SK-N-SH treated with all-trans-retinoic acid at 6 μM for 48 hours (cell line): ENCODE measurements at regions not wholly inside any gene's neighbourhood (a gene's known extent, or its start where the extent isn't known, plus 50 kb on each side); places are given as distances from the start of the nearest gene placed in this dataset.

Experiments used
- ATAC-seq: fragments of 200-7000 bp; cut with Tn5 transposase; 3 replicates; pipeline ENCODE4 v1.9.1; 2020; ENCODE audit warnings: mild to moderate bottlenecking, moderate library complexity
- ARNTL ChIP-seq: fragments of 450-650 bp; formaldehyde crosslinking; IDR thresholded peaks from 2 replicates; pipeline ENCODE4 v1.5.0; 2020; ENCODE audit warnings: low read depth, mild to moderate bottlenecking, moderate library complexity, borderline replicate concordance
- BACH2 ChIP-seq: fragments of 250-450 bp; sonication (Bioruptor Pico); IDR thresholded peaks from 2 replicates; pipeline ENCODE4 v1.9.0; 2021; ENCODE audit warnings: mild to moderate bottlenecking, borderline replicate concordance
- CSDC2 ChIP-seq: fragments of 250-450 bp; sonication (Bioruptor Pico); IDR thresholded peaks from 2 replicates; pipeline ENCODE4 v1.5.0; 2020; ENCODE audit warnings: mild to moderate bottlenecking, moderate library complexity
- ESRRG ChIP-seq: fragments of 250-450 bp; sonication (Bioruptor Pico); IDR thresholded peaks from 2 replicates; pipeline ENCODE4 v1.6.1; 2021; ENCODE audit warnings: mild to moderate bottlenecking
- GLIS3 ChIP-seq: fragments of 250-450 bp; sonication (Bioruptor Pico); IDR thresholded peaks from 2 replicates; pipeline ENCODE4 v1.5.0; 2020; ENCODE audit warnings: mild to moderate bottlenecking, moderate library complexity
- ISL1 ChIP-seq: fragments of 250-450 bp; sonication (Bioruptor Pico); IDR thresholded peaks from 2 replicates; pipeline ENCODE4 v2.1.2; 2022; ENCODE audit warnings: mild to moderate bottlenecking, moderate library complexity
- PPARA ChIP-seq: fragments of 250-450 bp; sonication (Bioruptor Pico); IDR thresholded peaks from 2 replicates; pipeline ENCODE4 v1.5.0; 2020; ENCODE audit warnings: mild to moderate bottlenecking, borderline replicate concordance
- SNAI2 ChIP-seq: fragments of 250-450 bp; sonication (Bioruptor Pico); IDR thresholded peaks from 2 replicates; pipeline ENCODE4 v1.5.0; 2020; ENCODE audit warnings: mild to moderate bottlenecking, moderate library complexity
- TCF4 ChIP-seq: fragments of 250-450 bp; sonication (Bioruptor Pico); IDR thresholded peaks from 2 replicates; pipeline ENCODE4 v1.8.0; 2021; ENCODE audit warnings: mild to moderate bottlenecking, moderate library complexity, borderline replicate concordance
- TOX ChIP-seq: fragments of 250-450 bp; sonication (Bioruptor Pico); IDR thresholded peaks from 2 replicates; pipeline ENCODE4 v1.8.0; 2021; ENCODE audit warnings: mild to moderate bottlenecking, moderate library complexity, borderline replicate concordance
- ZC3H10 ChIP-seq: fragments of 250-450 bp; sonication (Bioruptor Pico); IDR thresholded peaks from 2 replicates; pipeline ENCODE4 v1.5.1; 2021; ENCODE audit warnings: mild to moderate bottlenecking, moderate library complexity
- ZFP3 ChIP-seq: fragments of 250-450 bp; sonication (Bioruptor Pico); IDR thresholded peaks from 2 replicates; pipeline ENCODE4 v1.5.0; 2020; ENCODE audit warnings: mild to moderate bottlenecking, moderate library complexity
- ZFP30 ChIP-seq: fragments of 450-650 bp; formaldehyde crosslinking; IDR thresholded peaks from 2 replicates; pipeline ENCODE4 v1.5.0; 2022; ENCODE audit warnings: mild to moderate bottlenecking, moderate library complexity
- ZNF565 ChIP-seq: fragments of 450-650 bp; formaldehyde crosslinking; conservative IDR thresholded peaks from 2 replicates; pipeline ENCODE4 v1.5.0; 2020; ENCODE audit warnings: low read depth, mild to moderate bottlenecking, moderate library complexity
- ZNF70 ChIP-seq: fragments of 450-650 bp; formaldehyde crosslinking; IDR thresholded peaks from 2 replicates; pipeline ENCODE4 v1.5.0; 2020; ENCODE audit warnings: mild to moderate bottlenecking, moderate library complexity
- ZNF8 ChIP-seq: fragments of 450-650 bp; formaldehyde crosslinking; IDR thresholded peaks from 2 replicates; pipeline ENCODE4 v1.5.0; 2020; ENCODE audit warnings: mild to moderate bottlenecking, moderate library complexity
- TF ChIP-seq, protein P1 (sequence below): fragments of 250-450 bp; sonication (Bioruptor Pico); IDR thresholded peaks from 2 replicates; pipeline ENCODE4 v1.5.0; 2020; ENCODE audit warnings: mild to moderate bottlenecking, moderate library complexity
- TF ChIP-seq, protein P2 (sequence below): fragments of 250-450 bp; sonication (Bioruptor Pico); IDR thresholded peaks from 2 replicates; pipeline ENCODE4 v1.5.1; 2021; ENCODE audit warnings: mild to moderate bottlenecking, moderate library complexity
- TF ChIP-seq, protein P3 (sequence below): fragments of 250-450 bp; sonication (Bioruptor Pico); IDR thresholded peaks from 2 replicates; pipeline ENCODE4 v1.5.1; 2020; ENCODE audit warnings: low read depth, mild to moderate bottlenecking, moderate library complexity
- TF ChIP-seq, protein P4 (sequence below): fragments of 250-450 bp; sonication (Bioruptor Pico); IDR thresholded peaks from 2 replicates; pipeline ENCODE4 v1.8.0; 2020; ENCODE audit warnings: mild to moderate bottlenecking, moderate library complexity, borderline replicate concordance
- TF ChIP-seq, protein P5 (sequence below): fragments of 250-450 bp; sonication (Bioruptor Pico); IDR thresholded peaks from 2 replicates; pipeline ENCODE4 v1.8.0; 2021; ENCODE audit warnings: low read depth, mild to moderate bottlenecking, moderate library complexity, borderline replicate concordance

- TF ChIP-seq SNAI2 (CRISPR knock-in tag) (no peak), CSDC2 (CRISPR knock-in tag) (no peak), PPARA (CRISPR knock-in tag) (no peak), BACH2 (CRISPR knock-in tag) (no peak), ZNF565 (CRISPR knock-in tag) (no peak), ZNF70 (CRISPR knock-in tag) (no peak)
- TF ChIP-seq, all 23 proteins: peak for 0
- ATAC-seq: no peak
Measured at GRCh38 chr4:123484291-123484926, 87.8 kb downstream of the SPRY1 start.

GRCh38 chr4:123485601-123486000, 89.0 kb downstream of the SPRY1 start:
- ATAC-seq: no peak
- TF ChIP-seq, protein P1, sequence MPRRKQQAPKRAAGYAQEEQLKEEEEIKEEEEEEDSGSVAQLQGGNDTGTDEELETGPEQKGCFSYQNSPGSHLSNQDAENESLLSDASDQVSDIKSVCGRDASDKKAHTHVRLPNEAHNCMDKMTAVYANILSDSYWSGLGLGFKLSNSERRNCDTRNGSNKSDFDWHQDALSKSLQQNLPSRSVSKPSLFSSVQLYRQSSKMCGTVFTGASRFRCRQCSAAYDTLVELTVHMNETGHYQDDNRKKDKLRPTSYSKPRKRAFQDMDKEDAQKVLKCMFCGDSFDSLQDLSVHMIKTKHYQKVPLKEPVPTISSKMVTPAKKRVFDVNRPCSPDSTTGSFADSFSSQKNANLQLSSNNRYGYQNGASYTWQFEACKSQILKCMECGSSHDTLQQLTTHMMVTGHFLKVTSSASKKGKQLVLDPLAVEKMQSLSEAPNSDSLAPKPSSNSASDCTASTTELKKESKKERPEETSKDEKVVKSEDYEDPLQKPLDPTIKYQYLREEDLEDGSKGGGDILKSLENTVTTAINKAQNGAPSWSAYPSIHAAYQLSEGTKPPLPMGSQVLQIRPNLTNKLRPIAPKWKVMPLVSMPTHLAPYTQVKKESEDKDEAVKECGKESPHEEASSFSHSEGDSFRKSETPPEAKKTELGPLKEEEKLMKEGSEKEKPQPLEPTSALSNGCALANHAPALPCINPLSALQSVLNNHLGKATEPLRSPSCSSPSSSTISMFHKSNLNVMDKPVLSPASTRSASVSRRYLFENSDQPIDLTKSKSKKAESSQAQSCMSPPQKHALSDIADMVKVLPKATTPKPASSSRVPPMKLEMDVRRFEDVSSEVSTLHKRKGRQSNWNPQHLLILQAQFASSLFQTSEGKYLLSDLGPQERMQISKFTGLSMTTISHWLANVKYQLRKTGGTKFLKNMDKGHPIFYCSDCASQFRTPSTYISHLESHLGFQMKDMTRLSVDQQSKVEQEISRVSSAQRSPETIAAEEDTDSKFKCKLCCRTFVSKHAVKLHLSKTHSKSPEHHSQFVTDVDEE (CRISPR knock-in tag): no peak
- TF ChIP-seq TOX (CRISPR knock-in tag) (no peak), ISL1 (CRISPR knock-in tag) (no peak), ESRRG (no peak)
- TF ChIP-seq, protein P2, sequence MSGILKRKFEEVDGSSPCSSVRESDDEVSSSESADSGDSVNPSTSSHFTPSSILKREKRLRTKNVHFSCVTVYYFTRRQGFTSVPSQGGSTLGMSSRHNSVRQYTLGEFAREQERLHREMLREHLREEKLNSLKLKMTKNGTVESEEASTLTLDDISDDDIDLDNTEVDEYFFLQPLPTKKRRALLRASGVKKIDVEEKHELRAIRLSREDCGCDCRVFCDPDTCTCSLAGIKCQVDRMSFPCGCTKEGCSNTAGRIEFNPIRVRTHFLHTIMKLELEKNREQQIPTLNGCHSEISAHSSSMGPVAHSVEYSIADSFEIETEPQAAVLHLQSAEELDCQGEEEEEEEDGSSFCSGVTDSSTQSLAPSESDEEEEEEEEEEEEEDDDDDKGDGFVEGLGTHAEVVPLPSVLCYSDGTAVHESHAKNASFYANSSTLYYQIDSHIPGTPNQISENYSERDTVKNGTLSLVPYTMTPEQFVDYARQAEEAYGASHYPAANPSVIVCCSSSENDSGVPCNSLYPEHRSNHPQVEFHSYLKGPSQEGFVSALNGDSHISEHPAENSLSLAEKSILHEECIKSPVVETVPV (CRISPR knock-in tag): no peak

- ATAC-seq: peak; percentile 98
- TF ChIP-seq ARNTL (CRISPR knock-in tag) (no peak), CSDC2 (CRISPR knock-in tag) (no peak), ZNF8 (CRISPR knock-in tag) (no peak), TCF4 (CRISPR knock-in tag) (no peak), SNAI2 (CRISPR knock-in tag) (no peak)
- TF ChIP-seq, protein P3, sequence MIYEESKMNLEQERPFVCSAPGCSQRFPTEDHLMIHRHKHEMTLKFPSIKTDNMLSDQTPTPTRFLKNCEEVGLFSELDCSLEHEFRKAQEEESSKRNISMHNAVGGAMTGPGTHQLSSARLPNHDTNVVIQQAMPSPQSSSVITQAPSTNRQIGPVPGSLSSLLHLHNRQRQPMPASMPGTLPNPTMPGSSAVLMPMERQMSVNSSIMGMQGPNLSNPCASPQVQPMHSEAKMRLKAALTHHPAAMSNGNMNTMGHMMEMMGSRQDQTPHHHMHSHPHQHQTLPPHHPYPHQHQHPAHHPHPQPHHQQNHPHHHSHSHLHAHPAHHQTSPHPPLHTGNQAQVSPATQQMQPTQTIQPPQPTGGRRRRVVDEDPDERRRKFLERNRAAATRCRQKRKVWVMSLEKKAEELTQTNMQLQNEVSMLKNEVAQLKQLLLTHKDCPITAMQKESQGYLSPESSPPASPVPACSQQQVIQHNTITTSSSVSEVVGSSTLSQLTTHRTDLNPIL: no peak
Measured at GRCh38 chr4:123488916-123489315, 92.3 kb downstream of the SPRY1 start.

DNA sequence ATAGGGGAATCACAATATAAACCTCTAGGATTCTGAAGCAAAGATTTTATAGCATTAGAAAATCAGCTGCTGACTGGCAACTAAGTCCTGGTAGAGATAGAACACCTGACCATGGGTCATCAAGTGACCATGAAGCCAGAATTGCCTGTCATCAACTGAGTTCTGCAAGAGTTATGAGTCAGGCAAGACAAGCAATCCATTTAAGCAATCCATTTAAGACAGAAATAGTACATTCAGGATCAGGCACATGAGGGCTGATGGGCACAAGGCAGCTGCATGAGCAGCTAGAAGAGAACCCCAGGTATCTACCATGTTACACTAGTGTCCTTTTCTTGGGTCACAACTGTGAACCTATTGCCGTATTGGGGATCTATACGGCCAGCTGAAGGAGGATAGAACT, 98.9 kb downstream of the SPRY1 start:
- ATAC-seq: no peak
- TF ChIP-seq TOX (CRISPR knock-in tag) (no peak), ZC3H10 (CRISPR knock-in tag) (no peak), ZNF8 (CRISPR knock-in tag) (no peak), ZNF70 (CRISPR knock-in tag) (no peak), ESRRG (no peak), SNAI2 (CRISPR knock-in tag) (no peak), ZFP3 (CRISPR knock-in tag) (no peak), ISL1 (CRISPR knock-in tag) (no peak), PPARA (CRISPR knock-in tag) (no peak), ZNF565 (CRISPR knock-in tag) (no peak), GLIS3 (no peak), ZFP30 (CRISPR knock-in tag) (no peak), BACH2 (CRISPR knock-in tag) (no peak), CSDC2 (CRISPR knock-in tag) (no peak)
- TF ChIP-seq, protein P4, sequence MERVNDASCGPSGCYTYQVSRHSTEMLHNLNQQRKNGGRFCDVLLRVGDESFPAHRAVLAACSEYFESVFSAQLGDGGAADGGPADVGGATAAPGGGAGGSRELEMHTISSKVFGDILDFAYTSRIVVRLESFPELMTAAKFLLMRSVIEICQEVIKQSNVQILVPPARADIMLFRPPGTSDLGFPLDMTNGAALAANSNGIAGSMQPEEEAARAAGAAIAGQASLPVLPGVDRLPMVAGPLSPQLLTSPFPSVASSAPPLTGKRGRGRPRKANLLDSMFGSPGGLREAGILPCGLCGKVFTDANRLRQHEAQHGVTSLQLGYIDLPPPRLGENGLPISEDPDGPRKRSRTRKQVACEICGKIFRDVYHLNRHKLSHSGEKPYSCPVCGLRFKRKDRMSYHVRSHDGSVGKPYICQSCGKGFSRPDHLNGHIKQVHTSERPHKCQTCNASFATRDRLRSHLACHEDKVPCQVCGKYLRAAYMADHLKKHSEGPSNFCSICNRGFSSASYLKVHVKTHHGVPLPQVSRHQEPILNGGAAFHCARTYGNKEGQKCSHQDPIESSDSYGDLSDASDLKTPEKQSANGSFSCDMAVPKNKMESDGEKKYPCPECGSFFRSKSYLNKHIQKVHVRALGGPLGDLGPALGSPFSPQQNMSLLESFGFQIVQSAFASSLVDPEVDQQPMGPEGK (CRISPR knock-in tag): no peak
- TF ChIP-seq, protein P1 (CRISPR knock-in tag): no peak
- TF ChIP-seq, protein P2 (CRISPR knock-in tag): no peak
- TF ChIP-seq, protein P5, sequence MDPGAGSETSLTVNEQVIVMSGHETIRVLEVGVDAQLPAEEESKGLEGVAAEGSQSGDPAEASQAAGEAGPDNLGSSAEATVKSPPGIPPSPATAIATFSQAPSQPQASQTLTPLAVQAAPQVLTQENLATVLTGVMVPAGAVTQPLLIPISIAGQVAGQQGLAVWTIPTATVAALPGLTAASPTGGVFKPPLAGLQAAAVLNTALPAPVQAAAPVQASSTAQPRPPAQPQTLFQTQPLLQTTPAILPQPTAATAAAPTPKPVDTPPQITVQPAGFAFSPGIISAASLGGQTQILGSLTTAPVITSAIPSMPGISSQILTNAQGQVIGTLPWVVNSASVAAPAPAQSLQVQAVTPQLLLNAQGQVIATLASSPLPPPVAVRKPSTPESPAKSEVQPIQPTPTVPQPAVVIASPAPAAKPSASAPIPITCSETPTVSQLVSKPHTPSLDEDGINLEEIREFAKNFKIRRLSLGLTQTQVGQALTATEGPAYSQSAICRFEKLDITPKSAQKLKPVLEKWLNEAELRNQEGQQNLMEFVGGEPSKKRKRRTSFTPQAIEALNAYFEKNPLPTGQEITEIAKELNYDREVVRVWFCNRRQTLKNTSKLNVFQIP: no peak
- TF ChIP-seq, all 23 proteins: peak for 0
